Stomach (tissue), 8 donors: ENCODE measurements at regions not wholly inside any gene's neighbourhood (a gene's known extent, or its start where the extent isn't known, plus 50 kb on each side); places are given as distances from the start of the nearest gene placed in this dataset.

Source experiments
- DNase-seq, 2 donors: peaks; one replicate each; pipeline versions ENCODE4 v3.0.0 to v3.0.0-alpha.2; 2013 to 2019
- H3K27ac ChIP-seq, 5 donors: fragments of 200-600 bp in 4 of 5; sonication (generic) in 4 of 5; one replicate each; pipeline ENCODE4 v1.5.1; 2013 to 2019; ENCODE audit warnings: mild to moderate bottlenecking in 1 of 5, moderate library complexity in 1 of 5
- H3K27me3 ChIP-seq, 3 donors: fragments of 200-600 bp; sonication (generic); one replicate each; pipeline ENCODE4 v1.5.1; 2017 to 2019; ENCODE audit warnings: mixed run types in 1 of 3
- H3K36me3 ChIP-seq, 4 donors: fragments of 200-600 bp; sonication (generic); 1 replicate in 3 of 4; 2 replicates in 1 of 4; pipeline ENCODE4 v1.5.1; 2016 to 2019
- H3K4me1 ChIP-seq, 4 donors: fragments of 200-600 bp; sonication (generic); one replicate each; pipeline ENCODE4 v1.5.1; 2016 to 2019
- H3K4me3 ChIP-seq, 4 donors: fragments of 200-600 bp; sonication (generic) in 3 of 4; one replicate each; pipeline ENCODE4 v1.5.1; 2016 to 2019; ENCODE audit warnings: mild to moderate bottlenecking in 1 of 4
- H3K9me3 ChIP-seq, 4 donors: fragments of 200-600 bp; sonication (generic); one replicate each; pipeline ENCODE4 v1.5.1; 2016 to 2019
- EP300 ChIP-seq: sonication (generic); formaldehyde crosslinking; IDR thresholded peaks from one replicate; pipeline ENCODE4 v1.6.1; 2017; ENCODE audit warnings: antibody characterized with exemption
- POLR2A ChIP-seq, 4 donors: fragments of 450-650 bp; IDR thresholded peaks; one replicate each; pipeline ENCODE4 v1.6.1; 2016; ENCODE audit warnings: antibody characterized with exemption in 4 of 4, control low read depth in 2 of 4, mild to moderate bottlenecking in 1 of 4, moderate library complexity in 1 of 4
- POLR2AphosphoS5 ChIP-seq, 3 donors: sonication (generic); formaldehyde crosslinking; IDR thresholded peaks; one replicate each; pipeline ENCODE4 v1.6.1; 2016; ENCODE audit warnings: antibody characterized with exemption in 3 of 3
- WGBS, 5 donors: extraction: QIAGEN DNeasy Blood & Tissue Kit in 3 of 5; methylation state at CpG; one replicate each; pipeline versions ENCODE4 v1.1.5 to v1.1.7; 2013 to 2018; 5-methylcytosine and 5-hydroxymethylcytosine counted together
- intact Hi-C: fragments of 100-400 bp; cut with DNase I; formaldehyde crosslinking; loops from one replicate; pipeline ENCODE4 v1.15.1; 2023; ENCODE audit warnings: low total_unique reads
- TF ChIP-seq, protein P1 (sequence below), 7 experiments: fragments of 450-650 bp in 4 of 7; fragments of 200-600 bp in 3 of 7; sonication (generic) in 3 of 7; IDR thresholded peaks; one replicate each; pipeline ENCODE4 v1.5.1; 2016 to 2019; ENCODE audit warnings: antibody characterized with exemption in 7 of 7, control low read depth in 2 of 7, mild to moderate bottlenecking in 1 of 7
- donor health status: healthy with polysubstance abuse.
- donor health status: Bipolar disorder and iron deficiency.
- donor health status: healthy.

- WGBS, 5 donors = 72 to 87% (median 74%) methylated on average over 3 of the region's 3 CpGs
- H3K27ac ChIP-seq = no peak overlapping the region
- intact Hi-C loops = no loop called here
- H3K36me3 ChIP-seq = no peaks in the 10 kb centered on the region
- no peak for TF ChIP-seq POLR2AphosphoS5 (IDR thresholded peaks at IDR 0.05)
- no peak for TF ChIP-seq POLR2A (IDR thresholded peaks at IDR 0.05)
- no peak for TF ChIP-seq EP300
- TF ChIP-seq, protein P1, sequence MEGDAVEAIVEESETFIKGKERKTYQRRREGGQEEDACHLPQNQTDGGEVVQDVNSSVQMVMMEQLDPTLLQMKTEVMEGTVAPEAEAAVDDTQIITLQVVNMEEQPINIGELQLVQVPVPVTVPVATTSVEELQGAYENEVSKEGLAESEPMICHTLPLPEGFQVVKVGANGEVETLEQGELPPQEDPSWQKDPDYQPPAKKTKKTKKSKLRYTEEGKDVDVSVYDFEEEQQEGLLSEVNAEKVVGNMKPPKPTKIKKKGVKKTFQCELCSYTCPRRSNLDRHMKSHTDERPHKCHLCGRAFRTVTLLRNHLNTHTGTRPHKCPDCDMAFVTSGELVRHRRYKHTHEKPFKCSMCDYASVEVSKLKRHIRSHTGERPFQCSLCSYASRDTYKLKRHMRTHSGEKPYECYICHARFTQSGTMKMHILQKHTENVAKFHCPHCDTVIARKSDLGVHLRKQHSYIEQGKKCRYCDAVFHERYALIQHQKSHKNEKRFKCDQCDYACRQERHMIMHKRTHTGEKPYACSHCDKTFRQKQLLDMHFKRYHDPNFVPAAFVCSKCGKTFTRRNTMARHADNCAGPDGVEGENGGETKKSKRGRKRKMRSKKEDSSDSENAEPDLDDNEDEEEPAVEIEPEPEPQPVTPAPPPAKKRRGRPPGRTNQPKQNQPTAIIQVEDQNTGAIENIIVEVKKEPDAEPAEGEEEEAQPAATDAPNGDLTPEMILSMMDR (IDR thresholded peaks at IDR 0.05) = no peak
- H3K27me3 ChIP-seq = no peaks in the 10 kb centered on the region
- no peak for DNase-seq
- H3K4me3 ChIP-seq = no peak overlapping the region
- H3K4me1 ChIP-seq = no peaks in the 10 kb centered on the region
- H3K9me3 ChIP-seq = peaks cover 3 to 19% (median 13%) of the 10 kb centered on the region in 4 donors
Observed at GRCh38 chr7:3238525-3239210, 62.4 kb upstream of the SDK1 start.

- Histone ChIP-seq H3K4me3 (no peak overlapping the region), H3K4me1 (peaks cover 0 to 5% (median 0%) of the 10 kb centered on the region in 4 donors), H3K27me3 (no peaks in the 10 kb centered on the region), H3K36me3 (no peaks in the 10 kb centered on the region), H3K27ac (no peak overlapping the region), H3K9me3 (peaks cover 3 to 19% (median 13%) of the 10 kb centered on the region in 4 donors)
- intact Hi-C loops = no loop called here
- no peak for DNase-seq
- 67 to 86% (median 79%) methylated on average over 12 of the region's 12 CpGs for WGBS, 5 donors
- TF ChIP-seq, protein P1 (IDR thresholded peaks at IDR 0.05) = no peak
- no peak for TF ChIP-seq EP300
- no peak for TF ChIP-seq POLR2AphosphoS5 (IDR thresholded peaks at IDR 0.05)
- no peak for TF ChIP-seq POLR2A (IDR thresholded peaks at IDR 0.05)
Observed at GRCh38 chr7:3239291-3239691, 61.8 kb upstream of the SDK1 start.

- Histone ChIP-seq H3K4me1 (peaks cover 0 to 10% (median 0%) of the 10 kb centered on the region in 4 donors), H3K36me3 (no peaks in the 10 kb centered on the region), H3K4me3 (no peak overlapping the region), H3K9me3 (peaks cover 3 to 12% (median 11%) of the 10 kb centered on the region in 4 donors), H3K27ac (no peak overlapping the region), H3K27me3 (no peaks in the 10 kb centered on the region)
- intact Hi-C loops = no loop called here
- TF ChIP-seq, protein P1 (IDR thresholded peaks at IDR 0.05) = no peak
- TF ChIP-seq EP300 = no peak
- TF ChIP-seq POLR2AphosphoS5 (IDR thresholded peaks at IDR 0.05) = no peak
- no peak for TF ChIP-seq POLR2A (IDR thresholded peaks at IDR 0.05)
- no peak for DNase-seq
- WGBS, 5 donors = 82 to 90% (median 89%) methylated on average over 25 of the region's 25 CpGs
Observed at GRCh38 chr7:3240826-3241430, 60.1 kb upstream of the SDK1 start.

DNA sequence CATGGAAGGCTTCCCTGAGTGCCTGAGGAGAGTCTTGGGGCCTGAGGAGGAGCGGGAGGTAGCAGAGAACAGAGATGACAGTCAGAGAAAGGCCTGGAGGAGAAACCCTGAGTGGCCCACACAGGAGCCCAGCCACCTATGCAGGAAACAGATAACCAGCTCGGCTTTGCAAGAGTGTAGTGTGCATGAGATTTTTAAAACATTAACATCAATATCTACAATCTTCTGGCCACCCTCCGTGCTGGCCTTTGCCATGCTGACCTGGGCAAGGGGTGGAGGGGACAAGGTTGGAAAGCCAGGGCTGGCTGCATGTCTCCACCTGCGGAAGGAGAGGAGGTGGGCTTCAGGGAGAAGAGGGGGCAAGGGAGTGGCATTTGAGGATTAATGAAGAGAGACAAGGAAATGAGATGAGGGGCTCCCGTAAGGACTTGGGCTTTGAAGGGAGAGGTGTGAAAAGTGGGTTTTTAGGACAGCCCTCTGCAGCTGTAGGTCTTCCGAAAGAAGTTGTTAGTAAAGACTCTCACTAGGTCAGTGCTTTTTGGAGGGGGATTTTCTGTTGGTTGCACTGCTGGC is 59.3 kb upstream of the SDK1 start:
- WGBS, 5 donors = 76 to 87% (median 83%) methylated on average over 6 of the region's 6 CpGs
- Histone ChIP-seq H3K9me3 (peaks cover under 1 to 4% (median 2%) of the 10 kb centered on the region in 4 donors), H3K27me3 (no peaks in the 10 kb centered on the region), H3K27ac (no peak overlapping the region), H3K4me3 (no peak overlapping the region), H3K4me1 (peaks cover 0 to 10% (median 0%) of the 10 kb centered on the region in 4 donors), H3K36me3 (no peaks in the 10 kb centered on the region)
- no peak for TF ChIP-seq POLR2AphosphoS5 (IDR thresholded peaks at IDR 0.05)
- no peak for TF ChIP-seq EP300
- no peak for DNase-seq
- intact Hi-C loops = no loop called here
